Cardiac fibroblast (primary cell): ENCODE measurements at regions not wholly inside any gene's neighbourhood (a gene's known extent, or its start where the extent isn't known, plus 50 kb on each side); places are given as distances from the start of the nearest gene placed in this dataset.

Experiments
- DNase-seq, 2 donors: peaks; one replicate each; pipeline versions ENCODE4 v3.0.0 to v3.0.0-alpha.2; 2010; ENCODE audit warnings: low read depth in 2 of 2
- H3K4me3 ChIP-seq, 2 donors: replicated peaks in 1 of 2; 1 replicate in 1 of 2; 2 replicates in 1 of 2; pipeline ENCODE4 v1.5.1; 2011; ENCODE audit warnings: low read depth in 2 of 2, low read length in 2 of 2, mild to moderate bottlenecking in 2 of 2, moderate library complexity in 1 of 2
- CTCF ChIP-seq: IDR thresholded peaks from one replicate; pipeline ENCODE4 v1.5.1; 2011; ENCODE audit warnings: low read depth, mild to moderate bottlenecking, low read length, inconsistent platforms

GRCh38 chr14:104356738-104357688 is 218.6 kb downstream of the KIF26A start:
- no peak for DNase-seq
- H3K4me3 ChIP-seq = no peak overlapping the region
- no peak for TF ChIP-seq CTCF

- DNase-seq = no peak
- TF ChIP-seq CTCF = no peak
- no peak overlapping the region for H3K4me3 ChIP-seq
Measured at GRCh38 chr14:104357689-104358527, 219.5 kb downstream of the KIF26A start.

- DNase-seq = no peak
- no peak for TF ChIP-seq CTCF
- no peak overlapping the region for H3K4me3 ChIP-seq
Measured at GRCh38 chr14:104358528-104359300, 220.3 kb downstream of the KIF26A start.

- no peak for DNase-seq
- no peak for TF ChIP-seq CTCF
- H3K4me3 ChIP-seq = no peak overlapping the region
Measured at GRCh38 chr14:104359301-104359968, 220.1 kb upstream of the C14orf180 start.

GRCh38 chr14:104359969-104360442 is 219.6 kb upstream of the C14orf180 start:
- H3K4me3 ChIP-seq = no peak overlapping the region
- no peak for DNase-seq
- TF ChIP-seq CTCF = no peak

GRCh38 chr14:104360501-104360900 is 219.1 kb upstream of the C14orf180 start:
- DNase-seq = no peak
- H3K4me3 ChIP-seq = no peak overlapping the region
- TF ChIP-seq CTCF = no peak
